ENCODE measurements at regions not wholly inside any gene's neighbourhood (a gene's known extent, or its start where the extent isn't known, plus 50 kb on each side); places are given as distances from the start of the nearest gene placed in this dataset.

DNA sequence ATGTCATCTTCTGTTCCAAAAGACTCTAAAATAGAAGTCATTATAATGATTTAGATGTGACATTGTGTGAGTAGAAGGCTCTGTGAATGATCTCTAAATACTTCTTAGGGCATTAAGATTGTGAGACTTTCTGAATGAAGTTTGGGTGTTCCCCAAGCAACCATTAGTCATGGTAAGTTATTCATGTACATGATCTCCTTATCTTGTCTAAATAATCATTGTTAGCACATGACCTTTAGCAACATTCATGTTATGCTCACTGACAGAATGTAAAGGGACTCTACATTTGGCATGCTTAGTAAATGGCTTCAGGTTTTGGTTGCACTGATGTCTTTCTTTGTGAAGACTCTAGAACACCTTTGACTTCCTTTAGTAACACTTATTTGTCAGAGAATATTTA, 140.8 kb upstream of the AGA start:
- Histone ChIP-seq H3K9ac (ENCODE audit: insufficient read depth, low read depth, low read length) (no peak overlapping the region), H3K27me3 (ENCODE audit: control insufficient read depth in 1 of 2, insufficient read depth in 2 of 2, low read length in 2 of 2) (no peaks in the 10 kb centered on the region), H3K9me3 (ENCODE audit: low read length) (no peaks in the 10 kb centered on the region), H3K27ac (ENCODE audit: extremely low read length, insufficient read depth, low read length) (no peak overlapping the region), H3K4me1 (ENCODE audit: insufficient read depth, low read length) (no peaks in the 10 kb centered on the region), H3K4me3 (replicated peaks in 1 of 3; ENCODE audit: insufficient read depth in 1 of 3, low read depth in 2 of 3, low read length in 3 of 3) (no peak overlapping the region), H3K79me2 (ENCODE audit: insufficient read depth, low read length) (no peaks in the 10 kb centered on the region), H3K36me3 (replicated peaks in 1 of 2; ENCODE audit: control insufficient read depth in 1 of 2, insufficient read depth in 2 of 2, low read length in 2 of 2) (no peaks in the 10 kb centered on the region), H2AFZ (ENCODE audit: low read length) (no peak overlapping the region), H3K4me2 (ENCODE audit: low read depth, low read length) (no peak overlapping the region), H4K20me1 (ENCODE audit: insufficient read depth, low read length) (no peaks in the 10 kb centered on the region)
- intact Hi-C loops (cut with micrococcal nuclease; ENCODE audit: unreplicated experiment) = no loop called here
- ChIA-PET CTCF (ENCODE audit: low intra/inter-chr PET ratio, low total read pairs) (no interaction called here), POLR2A (no interaction called here)
- TF ChIP-seq ATRX (CRISPR knock-in tag; IDR thresholded peaks at IDR 0.05; ENCODE audit: borderline replicate concordance) (no peak), ATF3 (CRISPR knock-in tag; IDR thresholded peaks at IDR 0.05) (no peak), DR1 (CRISPR knock-in tag; IDR thresholded peaks at IDR 0.05) (no peak), MIXL1 (CRISPR knock-in tag; IDR thresholded peaks at IDR 0.05) (no peak), ZNF234 (CRISPR knock-in tag; conservative IDR thresholded peaks at IDR 0.05) (no peak), SRSF1 (optimal IDR thresholded peaks at IDR 0.05; ENCODE audit: low read depth, low read length) (no peak), ZNF329 (CRISPR knock-in tag; IDR thresholded peaks at IDR 0.05; ENCODE audit: low read depth) (no peak), ZBTB2 (CRISPR knock-in tag; IDR thresholded peaks at IDR 0.05; ENCODE audit: low read depth) (no peak), GABPB1 (CRISPR knock-in tag; IDR thresholded peaks at IDR 0.05) (no peak), ZNF121 (CRISPR knock-in tag; IDR thresholded peaks at IDR 0.05) (no peak), REXO4 (CRISPR knock-in tag; IDR thresholded peaks at IDR 0.05; ENCODE audit: borderline replicate concordance) (no peak), IKZF1 (IDR thresholded peaks at IDR 0.05) (no peak), SRSF4 (IDR thresholded peaks at IDR 0.05; ENCODE audit: low read depth, low read length, poor library complexity, severe bottlenecking) (no peak), ZBTB37 (CRISPR knock-in tag; IDR thresholded peaks at IDR 0.05) (no peak), RORA (CRISPR knock-in tag; IDR thresholded peaks at IDR 0.05) (no peak), ZNF101 (CRISPR knock-in tag; IDR thresholded peaks at IDR 0.05; ENCODE audit: borderline replicate concordance, low read depth) (no peak)
- BruUV-seq (replicated peaks) = no TSS peak
- in situ Hi-C loops (cut with HindIII; ENCODE audit: extremely low pct_ligation_motif_present, low pct_unique_long_range_greater_than_20kb) = no loop called here
- DNase-seq (ENCODE audit: low spot score) (no peak), FAIRE-seq (no peak), ATAC-seq (no peak)

Data from HepG2 (cell line).